IPS-15b (cell line): ENCODE measurements at regions not wholly inside any gene's neighbourhood (a gene's known extent, or its start where the extent isn't known, plus 50 kb on each side); places are given as distances from the start of the nearest gene placed in this dataset.
A peak's percentile ranks its signal among the peaks of the same experiment; 100 is the strongest.
"Not testable (repeated sequence)": the region's sequence is repeated elsewhere in the genome, so short reads cannot be mapped to it uniquely, and the experiment has no call there.

Source experiments
- H3K27me3 ChIP-seq: one replicate; pipeline ENCODE4 v1.6.1; 2013; ENCODE audit warnings: low read length; ENCODE audit not compliant: control insufficient read depth, insufficient read depth
- H3K36me3 ChIP-seq: one replicate; pipeline ENCODE4 v1.6.1; 2013; ENCODE audit warnings: low read length; ENCODE audit not compliant: control insufficient read depth, insufficient read depth
- H3K4me1 ChIP-seq: one replicate; pipeline ENCODE4 v1.6.1; 2013; ENCODE audit warnings: mild to moderate bottlenecking, low read length; ENCODE audit not compliant: control insufficient read depth, insufficient read depth
- H3K4me3 ChIP-seq: one replicate; pipeline ENCODE4 v1.5.1; 2013; ENCODE audit warnings: low read depth, low read length
- H3K9ac ChIP-seq: one replicate; pipeline ENCODE4 v1.6.1; 2013; ENCODE audit warnings: low read depth, mild to moderate bottlenecking, low read length
- H3K9me3 ChIP-seq: one replicate; pipeline ENCODE4 v1.6.1; 2013; ENCODE audit warnings: mild to moderate bottlenecking, low read length; ENCODE audit not compliant: control insufficient read depth, insufficient read depth

- Histone ChIP-seq H3K4me1 (peaks cover 3% of the 10 kb centered on the region), H3K9ac (peak overlapping the region; percentile 70), H3K27me3 (no peaks in the 10 kb centered on the region), H3K4me3 (peak overlapping the region; percentile 64), H3K9me3 (no peaks in the 10 kb centered on the region), H3K36me3 (no peaks in the 10 kb centered on the region)
Observed at GRCh38 chr7:65731129-65731528, 141.7 kb upstream of the VKORC1L1 start.

- Histone ChIP-seq H3K36me3 (no peaks in the 10 kb centered on the region), H3K9ac (peak overlapping the region; percentile 70), H3K4me1 (peaks cover 3% of the 10 kb centered on the region), H3K9me3 (no peaks in the 10 kb centered on the region), H3K4me3 (peak overlapping the region; percentile 64), H3K27me3 (no peaks in the 10 kb centered on the region)
Observed at GRCh38 chr7:65731562-65732035, 141.3 kb upstream of the VKORC1L1 start.

GRCh38 chr7:65744406-65744805 lies 128.5 kb upstream of the VKORC1L1 start:
- Histone ChIP-seq H3K4me1 (no peaks in the 10 kb centered on the region), H3K27me3 (no peaks in the 10 kb centered on the region), H3K9ac (no peak overlapping the region), H3K4me3 (no peak overlapping the region), H3K36me3 (no peaks in the 10 kb centered on the region), H3K9me3 (no peaks in the 10 kb centered on the region)

GRCh38 chr7:65746398-65746669 lies 126.5 kb upstream of the VKORC1L1 start:
- no peak overlapping the region for H3K4me3 ChIP-seq
- H3K36me3 ChIP-seq: peaks cover 2% of the 10 kb centered on the region
- no peak overlapping the region for H3K9ac ChIP-seq
- no peaks in the 10 kb centered on the region for H3K27me3 ChIP-seq
- H3K4me1 ChIP-seq: no peaks in the 10 kb centered on the region
- H3K9me3 ChIP-seq: no peaks in the 10 kb centered on the region

- Histone ChIP-seq H3K4me3 (no peak overlapping the region), H3K9me3 (no peaks in the 10 kb centered on the region), H3K36me3 (peaks cover 5% of the 10 kb centered on the region), H3K4me1 (no peaks in the 10 kb centered on the region), H3K9ac (no peak overlapping the region), H3K27me3 (no peaks in the 10 kb centered on the region)
Observed at GRCh38 chr7:65749039-65749438, 123.8 kb upstream of the VKORC1L1 start.

- H3K9me3 ChIP-seq: no peaks in the 10 kb centered on the region
- H3K27me3 ChIP-seq: no peaks in the 10 kb centered on the region
- H3K9ac ChIP-seq: no peak overlapping the region
- H3K4me3 ChIP-seq: no peak overlapping the region
- H3K36me3 ChIP-seq: peaks cover 5% of the 10 kb centered on the region
- no peaks in the 10 kb centered on the region for H3K4me1 ChIP-seq
Observed at GRCh38 chr7:65749518-65749917, 123.4 kb upstream of the VKORC1L1 start.

- H3K9me3 ChIP-seq: no peaks in the 10 kb centered on the region
- peaks cover 10% of the 10 kb centered on the region for H3K36me3 ChIP-seq
- H3K4me1 ChIP-seq: no peaks in the 10 kb centered on the region
- peak overlapping the region; percentile 98 for H3K9ac ChIP-seq
- H3K27me3 ChIP-seq: no peaks in the 10 kb centered on the region
- H3K4me3 ChIP-seq: peak overlapping the region; percentile 99
Observed at GRCh38 chr7:65750511-65751344, 122.1 kb upstream of the VKORC1L1 start.

- not testable (repeated sequence) for H3K36me3 ChIP-seq, H3K27me3 ChIP-seq, H3K4me1 ChIP-seq, H3K9ac ChIP-seq, H3K9me3 ChIP-seq, H3K4me3 ChIP-seq
Observed at GRCh38 chr7:65754070-65754469, 118.8 kb upstream of the VKORC1L1 start.

GRCh38 chr7:65758991-65759390 lies 113.9 kb upstream of the VKORC1L1 start:
- not testable (repeated sequence) for H3K36me3 ChIP-seq, H3K9me3 ChIP-seq, H3K27me3 ChIP-seq, H3K9ac ChIP-seq, H3K4me3 ChIP-seq, H3K4me1 ChIP-seq

GRCh38 chr7:65762712-65763111 lies 110.2 kb upstream of the VKORC1L1 start:
- H3K9ac ChIP-seq, H3K36me3 ChIP-seq, H3K4me1 ChIP-seq, H3K27me3 ChIP-seq, H3K9me3 ChIP-seq, H3K4me3 ChIP-seq: not testable (repeated sequence)

- not testable (repeated sequence) for H3K9me3 ChIP-seq, H3K36me3 ChIP-seq, H3K4me1 ChIP-seq, H3K4me3 ChIP-seq, H3K9ac ChIP-seq, H3K27me3 ChIP-seq
Observed at GRCh38 chr7:65763114-65763513, 109.8 kb upstream of the VKORC1L1 start.

- H3K9ac ChIP-seq, H3K9me3 ChIP-seq, H3K4me1 ChIP-seq, H3K36me3 ChIP-seq, H3K27me3 ChIP-seq: not testable (repeated sequence)
- peak overlapping the region; percentile 89 for H3K4me3 ChIP-seq
Observed at GRCh38 chr7:65770473-65771225, 102.2 kb upstream of the VKORC1L1 start.
